ENCODE measurements at regions not wholly inside any gene's neighbourhood (a gene's known extent, or its start where the extent isn't known, plus 50 kb on each side); places are given as distances from the start of the nearest gene placed in this dataset.

- Histone ChIP-seq H3K4me1 (ENCODE audit: insufficient read depth, low read length) (peaks cover 7% of the 10 kb centered on the region; the same call in 1 of the 2 replicates), H3K27me3 (ENCODE audit: low read length) (no peaks in the 10 kb centered on the region), H3K9me2 (replicated peaks; ENCODE audit: low read length) (no peaks in the 10 kb centered on the region), H3K9me3 (ENCODE audit: low read length) (no peaks in the 10 kb centered on the region), H3K79me2 (ENCODE audit: low read length) (no peaks in the 10 kb centered on the region), H3K4me3 (ENCODE audit: low read length) (no peak overlapping the region), H3F3A (ENCODE audit: low read length, unreplicated experiment) (no peaks in the 10 kb centered on the region), H3K9ac (ENCODE audit: low read length) (no peak overlapping the region), H2AFZ (ENCODE audit: low read length) (no peak overlapping the region), H3K36me3 (ENCODE audit: low read depth, low read length) (no peaks in the 10 kb centered on the region), H4K20me1 (ENCODE audit: low read length) (no peaks in the 10 kb centered on the region), H3K4me2 (ENCODE audit: low read length) (no peak overlapping the region), H3K27ac (ENCODE audit: low read length) (no peak overlapping the region)
- ATAC-seq (no peak), DNase-seq (no peak)
- no TSS peak for BruUV-seq (replicated peaks)
- TF ChIP-seq CTCF (conservative IDR thresholded peaks at IDR 0.05; ENCODE audit: low read depth, low read length) = no peak
- TF ChIP-seq EZH2 (IDR thresholded peaks at IDR 0.05; ENCODE audit: low read length, unreplicated experiment) = no peak
- no peak for TF ChIP-seq EZH2phosphoT487 (IDR thresholded peaks at IDR 0.05; ENCODE audit: borderline replicate concordance, low read length)
- CTCF ChIA-PET = no interaction called here
- POLR2A ChIA-PET (ENCODE audit: unreplicated experiment) = no interaction called here
- intact Hi-C loops (cut with micrococcal nuclease) = no loop called here
Observed at GRCh38 chr1:67482733-67483482, 52.7 kb upstream of the SERBP1 start.

GRCh38 chr1:67484492-67484891, 54.3 kb upstream of the SERBP1 start:
- POLR2A ChIA-PET (ENCODE audit: unreplicated experiment) = no interaction called here
- Histone ChIP-seq H3K27ac (ENCODE audit: low read length) (no peak overlapping the region), H3K4me1 (ENCODE audit: insufficient read depth, low read length) (no peaks in the 10 kb centered on the region), H3K9me2 (replicated peaks; ENCODE audit: low read length) (no peaks in the 10 kb centered on the region), H3F3A (ENCODE audit: low read length, unreplicated experiment) (no peaks in the 10 kb centered on the region), H3K27me3 (ENCODE audit: low read length) (no peaks in the 10 kb centered on the region), H2AFZ (ENCODE audit: low read length) (no peak overlapping the region), H3K9me3 (ENCODE audit: low read length) (no peaks in the 10 kb centered on the region), H3K9ac (ENCODE audit: low read length) (no peak overlapping the region), H3K36me3 (ENCODE audit: low read depth, low read length) (no peaks in the 10 kb centered on the region), H4K20me1 (ENCODE audit: low read length) (no peaks in the 10 kb centered on the region), H3K4me3 (ENCODE audit: low read length) (no peak overlapping the region), H3K79me2 (ENCODE audit: low read length) (no peaks in the 10 kb centered on the region), H3K4me2 (ENCODE audit: low read length) (no peak overlapping the region)
- ATAC-seq (no peak), DNase-seq (no peak)
- no TSS peak for BruUV-seq (replicated peaks)
- intact Hi-C loops (cut with micrococcal nuclease) = no loop called here
- TF ChIP-seq CTCF (conservative IDR thresholded peaks at IDR 0.05; ENCODE audit: low read depth, low read length) (no peak), EZH2phosphoT487 (IDR thresholded peaks at IDR 0.05; ENCODE audit: borderline replicate concordance, low read length) (no peak)
- CTCF ChIA-PET = no interaction called here

- Histone ChIP-seq H3K79me2 (ENCODE audit: low read length) (no peaks in the 10 kb centered on the region), H3K9me3 (ENCODE audit: low read length) (no peaks in the 10 kb centered on the region), H4K20me1 (ENCODE audit: low read length) (no peaks in the 10 kb centered on the region), H3K36me3 (ENCODE audit: low read depth, low read length) (no peaks in the 10 kb centered on the region), H3K27me3 (ENCODE audit: low read length) (no peaks in the 10 kb centered on the region), H3K4me2 (ENCODE audit: low read length) (no peak overlapping the region), H3F3A (ENCODE audit: low read length, unreplicated experiment) (no peaks in the 10 kb centered on the region), H3K27ac (ENCODE audit: low read length) (no peak overlapping the region), H3K9ac (ENCODE audit: low read length) (no peak overlapping the region), H2AFZ (ENCODE audit: low read length) (no peak overlapping the region), H3K4me1 (ENCODE audit: insufficient read depth, low read length) (no peaks in the 10 kb centered on the region), H3K4me3 (ENCODE audit: low read length) (no peak overlapping the region), H3K9me2 (replicated peaks; ENCODE audit: low read length) (no peaks in the 10 kb centered on the region)
- ChIA-PET CTCF (no interaction called here), POLR2A (ENCODE audit: unreplicated experiment) (no interaction called here)
- DNase-seq (no peak), ATAC-seq (no peak)
- intact Hi-C loops (cut with micrococcal nuclease) = no loop called here
- BruUV-seq (replicated peaks) = no TSS peak
- TF ChIP-seq EZH2phosphoT487 (IDR thresholded peaks at IDR 0.05; ENCODE audit: borderline replicate concordance, low read length) = no peak
- no peak for TF ChIP-seq EZH2 (IDR thresholded peaks at IDR 0.05; ENCODE audit: low read length, unreplicated experiment)
- TF ChIP-seq CTCF (conservative IDR thresholded peaks at IDR 0.05; ENCODE audit: low read depth, low read length) = no peak
Observed at GRCh38 chr1:67485046-67485811, 55.0 kb upstream of the SERBP1 start.

Data from PC-3 (cell line).